Head of caudate nucleus (tissue), 42 donors: ENCODE measurements at regions not wholly inside any gene's neighbourhood (a gene's known extent, or its start where the extent isn't known, plus 50 kb on each side); places are given as distances from the start of the nearest gene placed in this dataset.
"Not testable (repeated sequence)": the region's sequence is repeated elsewhere in the genome, so short reads cannot be mapped to it uniquely, and the experiment has no call there.

Source experiments
- DNase-seq, 42 donors: peaks; one replicate each; pipeline versions ENCODE4 v3.0.0 to v3.0.0-alpha.2; 2020 to 2021; ENCODE audit warnings: mixed read lengths in 7 of 42
- intact Hi-C: fragments of 100-400 bp; cut with DNase I; formaldehyde crosslinking; loops from one replicate; pipeline ENCODE4 v1.15.0; 2022

DNA sequence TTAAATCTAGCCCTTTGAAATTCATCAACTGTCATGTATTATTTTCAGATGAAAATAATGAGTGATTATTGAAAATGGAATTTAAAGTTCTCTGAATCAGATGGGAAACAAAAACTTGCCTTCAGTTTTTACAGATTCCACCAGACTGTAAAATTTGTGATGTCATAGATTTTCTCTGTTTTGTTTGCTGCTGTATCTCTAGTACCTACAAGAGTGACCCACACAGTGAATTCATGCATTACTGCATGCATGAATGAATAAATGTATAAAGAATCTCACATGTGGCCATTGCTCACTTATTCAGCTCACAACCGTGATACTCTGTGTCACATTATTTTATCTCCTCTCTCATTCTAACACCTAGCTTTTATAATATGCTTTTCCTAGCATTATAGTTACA lies 532.2 kb upstream of the AGA start:
- no peak for DNase-seq
- intact Hi-C loops: no loop called here

DNA sequence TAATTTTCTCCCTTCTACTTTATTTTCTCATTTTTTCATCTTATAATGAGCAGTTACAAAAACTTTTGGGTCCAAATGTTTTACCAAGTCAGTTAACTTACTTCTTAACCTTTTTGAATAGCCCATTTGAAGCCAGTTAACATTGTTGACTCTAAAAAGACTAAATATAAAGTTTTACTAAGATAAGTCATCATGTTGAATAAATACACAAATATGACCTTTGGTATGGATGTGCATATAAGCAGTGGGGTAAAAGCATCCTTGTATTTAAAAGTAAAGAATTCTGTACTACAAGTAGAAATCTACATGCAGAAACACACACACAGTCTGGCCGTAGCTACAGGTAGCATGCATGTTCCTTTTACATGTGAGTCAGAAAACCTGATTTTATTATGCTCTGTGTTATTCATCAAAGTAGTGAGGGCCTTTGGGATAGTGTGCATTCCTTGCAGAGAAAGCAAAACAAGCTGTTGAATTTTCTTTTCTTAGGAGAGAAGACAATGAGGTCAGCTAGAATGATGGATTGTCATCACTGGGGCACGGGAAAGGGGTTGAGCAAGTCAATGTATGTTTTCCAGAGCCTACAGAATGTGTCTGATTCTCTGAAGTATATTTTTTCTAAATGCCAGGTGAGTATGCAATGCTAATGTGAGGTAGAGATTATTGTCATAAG lies 533.2 kb upstream of the AGA start:
- no peak for DNase-seq
- intact Hi-C loops: no loop called here

DNA sequence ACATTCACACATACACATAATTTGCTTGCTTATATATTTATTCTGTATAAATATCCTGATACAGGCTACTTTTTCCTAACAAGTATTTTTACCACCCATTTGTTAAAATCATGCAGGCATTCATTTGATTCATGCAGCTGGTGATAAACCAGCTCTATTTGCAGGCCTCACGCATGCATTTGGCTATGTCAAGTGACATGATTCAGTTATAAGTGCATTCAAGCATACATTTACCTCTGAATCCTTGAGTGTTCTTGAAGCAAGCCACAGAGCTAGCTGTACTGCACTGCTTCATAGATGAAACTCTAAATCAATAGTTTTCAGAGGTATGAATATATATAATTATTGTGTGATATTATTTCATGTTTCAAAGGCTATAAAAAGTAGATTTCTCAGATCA lies 544.0 kb upstream of the AGA start:
- intact Hi-C loops: no loop called here
- no peak for DNase-seq

DNA sequence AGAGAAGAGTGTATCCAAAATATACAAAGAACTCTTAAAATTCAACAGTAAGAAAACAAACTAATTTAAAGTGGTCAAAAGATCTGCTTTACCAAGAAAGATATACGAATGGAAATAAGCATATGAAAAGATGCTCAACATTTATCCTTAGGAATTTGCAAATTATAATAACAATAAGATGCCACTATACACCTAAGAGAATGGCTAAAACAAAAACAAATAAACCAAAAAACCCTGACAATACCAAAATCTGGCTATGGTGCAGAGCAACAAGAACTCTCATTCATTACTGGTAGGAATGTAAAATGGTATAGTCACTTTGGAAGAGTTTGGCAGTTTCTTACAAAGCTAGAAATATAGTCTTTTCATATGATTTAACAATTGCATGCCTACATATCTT lies 545.7 kb upstream of the AGA start:
- intact Hi-C loops: no loop called here
- DNase-seq: no peak

DNA sequence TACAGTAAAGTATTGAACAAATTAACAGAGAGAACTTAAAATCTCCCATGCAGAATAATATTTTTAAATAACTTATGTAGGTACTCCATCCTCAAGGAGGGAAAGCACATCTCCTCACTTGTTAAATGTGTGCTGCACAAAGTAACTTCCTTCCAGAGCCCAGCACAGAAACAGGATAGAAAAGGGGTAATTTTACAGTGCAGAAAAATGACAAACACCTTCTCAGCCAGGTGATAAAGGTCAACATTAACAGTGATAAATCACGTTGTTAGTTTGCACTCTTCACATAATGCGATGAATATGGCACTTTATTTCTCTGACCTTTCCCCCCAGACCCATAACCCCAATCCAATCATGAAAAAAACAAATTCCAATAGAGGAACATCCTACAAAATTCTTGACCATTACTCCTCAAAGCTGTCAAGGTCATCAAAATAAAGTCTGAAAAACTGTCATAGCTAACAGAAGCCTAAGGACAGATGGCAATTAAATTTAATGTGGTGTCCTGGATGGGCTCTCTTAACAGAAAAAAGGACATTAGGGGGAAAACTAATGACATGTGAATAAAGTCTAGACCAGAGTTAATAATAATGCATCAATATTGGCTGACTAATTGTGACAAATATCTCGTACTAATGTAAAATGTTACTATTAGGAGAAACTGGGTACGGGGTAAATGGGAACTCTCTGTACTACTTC lies 547.4 kb upstream of the AGA start:
- intact Hi-C loops: no loop called here
- no peak for DNase-seq

DNA sequence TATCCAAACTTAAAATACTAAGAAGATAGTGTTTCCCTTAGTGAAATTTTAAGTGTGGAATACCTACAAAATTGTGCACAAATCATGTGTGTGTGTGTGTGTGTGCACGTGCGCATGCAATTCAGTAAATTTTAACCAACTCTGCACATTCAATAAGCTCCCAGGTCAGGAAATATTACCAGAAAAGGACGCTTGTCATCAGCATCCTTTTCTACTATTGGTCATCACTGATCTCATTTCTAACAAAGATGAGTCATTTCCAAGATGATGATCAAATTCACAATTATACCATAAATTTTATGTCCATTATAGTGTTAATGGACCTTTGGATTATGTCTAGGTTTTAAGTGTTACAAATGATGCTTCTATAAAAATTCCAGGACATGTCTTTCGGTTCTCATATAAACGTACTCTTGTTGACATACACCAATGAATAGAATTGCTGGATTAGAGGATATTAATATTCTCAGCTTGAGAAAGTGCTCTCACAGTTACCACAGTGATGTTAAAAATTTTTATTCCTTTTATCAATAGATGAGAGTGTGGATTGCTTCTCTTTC lies 560.9 kb upstream of the AGA start:
- DNase-seq: no peak
- intact Hi-C loops: no loop called here

DNA sequence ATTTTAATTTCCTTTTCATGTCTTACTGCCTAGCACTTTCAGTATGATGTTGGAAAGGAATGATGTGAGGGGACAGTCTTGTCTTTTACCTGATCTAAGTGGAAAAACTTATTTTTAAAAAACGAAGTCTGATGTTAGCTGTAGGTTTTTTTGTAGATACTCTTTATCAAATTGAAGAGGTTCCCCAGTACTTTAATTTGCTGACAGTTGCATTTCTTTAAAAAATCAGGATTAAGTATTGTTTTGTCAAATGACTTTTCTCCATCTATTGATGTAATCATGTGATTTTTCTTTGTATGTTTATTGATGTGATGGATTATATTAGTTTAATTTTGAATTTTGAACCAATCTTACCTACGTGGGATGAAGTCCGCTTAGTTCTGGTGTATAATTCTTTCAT lies 568.4 kb upstream of the AGA start:
- intact Hi-C loops: no loop called here
- no peak for DNase-seq

DNA sequence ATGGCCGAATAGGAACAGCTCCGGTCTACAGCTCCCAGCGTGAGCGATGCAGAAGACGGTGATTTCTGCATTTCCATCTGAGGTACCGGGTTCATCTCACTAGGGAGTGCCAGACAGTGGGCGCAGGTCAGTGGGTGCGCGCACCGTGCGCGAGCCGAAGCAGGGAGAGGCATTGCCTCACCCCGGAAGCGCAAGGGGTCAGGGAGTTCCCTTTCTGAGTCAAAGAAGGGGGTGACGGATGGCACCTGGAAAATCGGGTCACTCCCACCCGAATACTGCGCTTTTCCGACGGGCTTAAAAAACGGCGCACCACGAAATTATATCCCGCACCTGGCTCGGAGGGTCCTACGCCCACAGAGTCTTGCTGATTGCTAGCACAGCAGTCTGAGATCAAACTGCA lies 572.8 kb upstream of the AGA start:
- DNase-seq, intact Hi-C loops: not testable (repeated sequence)

DNA sequence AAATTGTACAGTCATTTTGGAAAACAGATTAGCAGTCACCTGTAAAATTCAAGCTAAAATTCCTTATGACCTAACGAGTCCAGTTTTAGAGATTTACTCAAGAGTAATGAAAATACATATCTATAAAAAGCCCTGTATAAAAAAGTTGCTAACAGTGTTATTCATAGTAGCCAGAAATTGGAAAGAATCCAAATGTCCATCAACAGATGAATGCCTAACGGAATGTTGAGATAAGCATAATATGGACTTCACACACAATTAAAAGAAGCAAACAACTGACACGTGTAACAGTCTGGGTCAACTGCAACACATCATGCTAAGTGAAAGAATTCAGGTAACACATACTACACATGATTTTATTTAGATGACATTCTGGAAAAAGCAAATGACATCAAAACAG lies 584.8 kb upstream of the AGA start:
- no peak for DNase-seq
- intact Hi-C loops: no loop called here

DNA sequence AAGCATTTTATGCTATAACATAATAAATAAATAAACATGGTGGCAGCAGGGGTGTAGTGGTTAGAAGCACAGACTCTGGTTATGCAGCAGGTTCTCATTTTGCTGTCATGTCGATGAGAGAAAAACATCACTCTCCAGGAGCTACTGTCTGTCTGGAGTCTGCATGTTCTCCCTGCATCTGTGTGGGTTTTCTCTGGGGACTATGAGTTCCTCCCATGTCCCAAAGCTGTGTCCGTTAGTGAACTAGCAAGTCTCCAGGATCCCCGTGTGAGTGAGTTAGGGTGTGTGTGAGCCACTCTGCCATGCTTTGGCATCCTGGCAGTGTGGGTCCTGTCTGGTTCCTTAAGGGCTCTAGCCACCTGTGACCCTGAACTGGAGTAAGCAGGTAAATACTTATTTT lies 585.6 kb upstream of the AGA start:
- intact Hi-C loops: no loop called here
- DNase-seq: no peak

DNA sequence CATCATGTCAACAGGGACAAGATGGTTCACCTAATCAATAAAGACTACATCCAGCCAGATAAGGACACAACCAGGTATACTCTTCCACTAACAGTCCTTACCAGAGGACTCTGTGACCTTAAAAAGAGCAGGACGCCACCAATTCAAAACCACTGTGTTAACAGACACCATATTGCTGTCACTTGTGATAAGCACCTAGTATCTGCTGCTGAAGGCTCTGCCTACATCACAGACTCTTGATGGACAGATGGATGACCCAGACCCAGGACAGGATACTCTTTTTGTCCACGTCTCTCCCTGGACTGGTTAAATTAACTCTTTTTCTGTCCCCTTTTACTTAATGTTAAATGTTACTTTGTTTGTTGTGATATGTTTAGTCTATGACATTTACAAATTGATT lies 586.2 kb upstream of the AGA start:
- DNase-seq: no peak
- intact Hi-C loops: no loop called here

DNA sequence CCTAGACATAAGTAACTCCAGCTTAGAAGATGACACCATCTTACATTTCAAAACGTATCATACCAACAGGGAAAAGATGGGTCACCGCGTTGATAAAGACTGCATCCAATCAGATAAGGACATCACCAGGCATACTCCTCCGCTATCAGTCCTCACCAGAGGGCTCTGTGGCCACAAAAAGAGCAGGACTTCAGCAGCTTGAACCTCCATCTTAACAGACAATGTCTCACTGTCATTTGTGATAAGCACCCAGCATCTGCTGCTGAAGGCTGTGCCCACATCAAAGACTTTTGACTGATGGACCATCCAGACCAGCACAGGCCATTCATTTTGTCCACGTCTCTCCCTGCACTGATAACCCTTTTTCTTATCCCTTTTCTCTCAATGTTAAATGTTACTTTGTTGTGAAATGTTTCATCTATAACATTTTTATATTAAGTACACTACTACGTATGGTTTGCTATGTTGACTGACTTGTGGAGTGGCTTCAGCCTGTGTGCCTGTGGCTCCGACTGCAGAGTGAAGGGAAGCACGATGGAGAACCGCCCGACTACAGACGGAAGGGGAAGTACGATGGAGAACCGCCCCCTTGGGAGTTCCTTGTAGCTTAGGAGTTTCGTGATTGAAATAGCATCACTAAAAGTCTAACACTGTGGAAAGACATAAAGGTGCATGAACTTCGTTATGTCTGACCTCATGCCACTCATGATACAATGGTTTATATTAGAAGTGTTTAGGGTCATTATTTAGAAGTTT lies 595.4 kb upstream of the AGA start:
- intact Hi-C loops: no loop called here

DNA sequence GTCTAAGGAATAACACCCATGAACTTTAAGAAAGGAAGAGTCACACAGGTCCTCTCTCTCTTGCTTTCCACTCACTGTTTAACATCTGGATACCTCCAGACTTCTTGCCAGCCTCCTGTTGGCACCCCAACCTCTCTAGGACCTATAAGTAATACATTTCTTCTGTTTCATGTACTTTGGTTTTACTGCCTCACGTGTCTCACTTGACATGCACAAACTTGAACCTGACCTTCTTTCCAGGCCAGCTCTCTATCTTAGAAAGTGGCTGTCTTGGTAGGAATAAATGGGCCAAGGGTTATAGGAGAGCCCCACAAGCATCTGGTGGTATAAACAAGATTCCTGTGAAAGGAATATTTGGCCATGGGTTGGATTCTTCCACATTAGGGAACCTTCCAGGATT lies 614.8 kb upstream of the AGA start:
- intact Hi-C loops: no loop called here
- no peak for DNase-seq

More for the DNA sequence above, 595.4 kb upstream of the AGA start:
- DNase-seq: no peak

DNA sequence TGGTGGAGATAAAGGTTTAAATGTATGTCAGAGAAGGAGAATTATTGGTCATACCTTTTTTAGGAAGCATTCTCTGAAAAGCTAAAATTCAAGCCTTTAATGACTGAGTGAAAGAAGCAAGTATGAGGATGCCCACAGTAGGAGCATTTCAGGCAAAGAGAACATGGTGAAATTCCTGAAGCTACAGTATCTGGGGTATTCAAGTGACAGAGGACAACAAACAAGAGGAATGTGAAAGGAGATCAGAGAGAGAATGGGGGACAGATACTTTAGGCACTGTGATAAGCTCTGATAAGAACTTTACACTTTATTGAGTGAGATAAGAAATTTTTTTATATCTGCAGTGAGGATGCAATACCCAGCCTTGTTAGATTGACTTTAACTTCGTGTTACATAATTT lies 621.3 kb upstream of the AGA start:
- intact Hi-C loops: no loop called here
- DNase-seq: no peak

DNA sequence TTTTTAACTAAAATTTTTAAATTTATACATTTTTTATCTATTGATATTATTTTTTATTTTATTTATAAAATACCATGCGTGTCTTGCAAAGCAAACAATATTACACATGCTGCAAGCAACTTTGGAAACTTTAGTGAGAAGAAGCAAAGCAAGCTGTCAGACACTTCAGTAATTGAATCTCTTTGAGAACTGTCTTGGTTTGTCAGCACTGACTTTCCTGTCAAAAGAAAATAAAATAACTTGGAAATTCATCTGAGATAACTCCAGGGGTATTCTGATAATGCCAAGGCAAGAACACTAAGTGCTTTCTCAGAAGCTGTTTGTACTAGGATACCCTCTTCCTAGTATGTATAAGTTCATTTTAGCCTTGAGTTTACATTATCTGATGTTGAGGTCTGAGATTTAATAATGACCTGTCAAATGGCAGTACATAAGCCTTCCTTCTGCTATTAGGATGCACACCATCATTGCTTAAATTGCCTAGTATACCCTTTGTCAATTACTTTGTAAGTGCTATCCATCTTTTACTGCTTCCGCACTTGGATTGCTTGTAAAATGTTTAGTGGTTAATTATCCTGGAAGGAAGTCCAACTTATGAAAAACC lies 624.2 kb upstream of the AGA start:
- intact Hi-C loops: no loop called here
- no peak for DNase-seq

DNA sequence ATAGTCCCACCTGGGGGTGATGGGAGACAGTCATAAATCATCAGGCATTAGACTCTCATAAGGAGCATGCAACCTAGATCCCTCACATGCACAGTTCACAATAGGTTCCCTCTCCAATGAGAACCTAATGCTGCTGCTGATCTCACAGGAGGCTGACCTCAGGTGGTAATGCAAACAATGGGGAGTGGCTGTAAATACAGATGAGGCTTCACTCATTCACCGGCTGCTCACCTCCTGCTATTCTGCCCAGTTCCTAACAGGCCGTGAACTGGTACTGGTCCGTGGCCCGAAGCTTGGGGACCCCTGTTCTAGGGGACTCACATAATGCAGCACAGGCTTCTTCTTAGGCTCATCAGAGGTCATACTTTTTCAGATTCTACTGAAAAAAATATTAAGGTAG lies 625.9 kb upstream of the AGA start:
- intact Hi-C loops: no loop called here

DNA sequence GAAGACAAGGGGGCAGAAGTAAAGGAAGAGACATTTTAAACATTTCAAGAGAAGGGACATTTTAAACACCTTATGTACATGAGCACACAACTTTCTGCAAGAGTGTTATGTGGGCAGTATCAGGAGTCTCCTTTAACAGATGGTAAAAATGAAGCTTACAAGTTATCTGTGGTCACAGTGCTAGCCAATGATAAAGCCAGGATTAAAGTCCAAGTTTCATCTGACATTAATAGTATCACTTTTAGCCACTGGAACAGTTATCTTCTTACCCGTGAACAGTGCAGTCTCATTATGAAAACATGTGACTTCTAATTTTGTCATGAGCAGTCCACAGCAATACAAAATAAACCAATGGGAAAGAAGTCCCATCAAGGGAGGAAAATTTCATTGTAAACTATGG lies 627.9 kb upstream of the AGA start:
- intact Hi-C loops: no loop called here
- DNase-seq: no peak

More for the DNA sequence above, 625.9 kb upstream of the AGA start:
- DNase-seq: no peak

DNA sequence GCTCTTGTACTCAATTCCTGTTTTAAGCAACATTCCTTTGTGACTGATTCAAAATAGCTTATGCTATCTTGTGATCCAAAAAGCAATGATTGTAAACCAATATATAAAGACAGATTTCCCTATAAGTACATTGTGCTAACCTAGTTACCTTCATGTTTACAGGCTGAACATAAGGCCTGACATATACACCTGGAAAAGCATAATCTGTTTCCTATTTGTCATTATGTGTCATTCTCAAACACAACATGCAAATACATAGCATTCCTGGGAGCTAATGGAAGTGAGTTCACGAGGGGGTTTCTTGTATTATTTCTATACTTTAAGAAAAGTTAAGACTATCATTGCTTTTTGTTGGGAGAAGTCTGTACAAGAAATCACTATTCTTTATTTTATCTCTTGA lies 638.1 kb upstream of the AGA start:
- no peak for DNase-seq
- intact Hi-C loops: no loop called here

DNA sequence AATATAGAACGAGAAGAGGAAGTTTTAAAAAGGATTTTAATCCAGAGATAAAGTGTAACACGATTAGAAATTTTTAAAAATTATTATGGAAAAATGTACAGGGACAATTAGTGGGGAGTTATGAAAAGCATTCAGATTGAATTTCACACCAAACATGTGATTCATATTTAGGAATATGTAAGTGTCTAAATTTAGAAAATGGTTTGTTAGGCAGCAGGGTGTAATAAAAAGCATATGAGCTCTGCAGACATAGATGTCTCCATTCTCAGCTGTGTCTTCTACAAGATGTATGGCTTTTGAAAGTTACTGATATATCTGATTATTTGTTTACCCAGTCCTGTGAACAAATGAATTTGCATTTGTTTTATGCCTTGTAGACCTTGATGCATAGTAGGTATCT lies 638.9 kb upstream of the AGA start:
- intact Hi-C loops: no loop called here
- DNase-seq: no peak

DNA sequence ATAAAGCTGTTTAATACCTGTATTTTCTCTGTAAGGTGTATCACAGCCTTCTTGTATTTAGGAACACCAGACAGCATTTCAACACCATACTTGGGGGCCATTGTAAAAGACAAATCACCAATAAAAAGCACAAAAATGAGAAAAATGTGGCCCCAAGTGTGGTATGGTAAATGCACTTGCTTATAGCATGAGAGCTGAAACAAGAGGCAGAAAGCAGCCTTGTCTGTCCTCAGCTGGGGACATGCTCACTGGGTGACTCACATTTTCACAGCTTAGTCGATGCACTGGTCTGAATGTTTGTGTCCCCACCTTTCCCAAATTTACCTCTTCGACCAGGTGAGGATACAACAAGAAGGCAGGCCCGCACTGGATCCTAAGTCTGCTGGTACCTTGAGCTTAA lies 639.7 kb upstream of the AGA start:
- DNase-seq: no peak
- intact Hi-C loops: no loop called here
